ENCODE measurements at regions not wholly inside any gene's neighbourhood (a gene's known extent, or its start where the extent isn't known, plus 50 kb on each side); places are given as distances from the start of the nearest gene placed in this dataset.

DNA sequence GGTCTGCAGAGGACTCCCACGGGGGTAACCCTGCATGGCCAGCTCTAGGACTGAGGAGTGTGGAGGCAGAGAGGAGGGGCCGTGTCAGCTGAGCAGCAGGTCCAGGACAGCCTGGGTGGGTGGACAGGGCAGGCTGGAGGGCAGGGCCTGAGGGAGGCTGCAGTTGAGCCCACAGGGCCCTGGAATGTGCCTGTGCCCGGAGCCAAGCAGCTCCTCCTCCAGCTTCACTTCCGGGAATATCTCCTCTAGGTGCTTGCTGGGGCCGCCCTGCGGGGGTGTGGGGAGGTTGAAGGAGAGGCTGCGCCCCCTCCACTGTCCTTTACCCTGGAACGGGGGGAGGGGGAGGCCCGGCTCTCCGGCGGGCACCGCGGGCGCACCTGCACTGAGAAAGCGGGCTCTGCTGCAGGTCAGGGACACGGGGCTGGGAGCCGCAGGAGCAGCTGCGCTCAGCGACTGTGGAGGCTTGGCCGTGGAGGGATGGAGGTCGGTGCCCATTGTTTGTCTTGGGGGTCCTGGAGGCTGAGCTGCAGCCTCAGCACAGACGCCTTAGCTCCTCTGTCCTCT is 1293.2 kb downstream of the BRD1 start:
- H3K9me3 ChIP-seq (ENCODE audit: low read depth): no peaks in the 10 kb centered on the region
- H3K9ac ChIP-seq: no peak overlapping the region
- H3K4me2 ChIP-seq (ENCODE audit: unreplicated experiment): no peak overlapping the region
- H3K4me3 ChIP-seq: no peak overlapping the region
- 69 to 72% methylated on average over 20 to 22 of the region's 22 CpGs for WGBS, 2 experiments (ENCODE audit: low coverage in 1 of 2, low lambda C conversion rate in 2 of 2, missing lambda C conversion rate in 2 of 2)
- no peaks in the 10 kb centered on the region for H3K79me2 ChIP-seq (ENCODE audit: insufficient read depth)
- H3K36me3 ChIP-seq (ENCODE audit: low read depth): no peaks in the 10 kb centered on the region
- no peaks in the 10 kb centered on the region for H4K20me1 ChIP-seq (ENCODE audit: insufficient read depth)
- H3K4me1 ChIP-seq (ENCODE audit: insufficient read depth): no peaks in the 10 kb centered on the region
- in situ Hi-C loops (cut with MboI): no loop called here
- TF ChIP-seq EZH2phosphoT487 (IDR thresholded peaks at IDR 0.05; ENCODE audit: insufficient read depth, low read depth) (no peak), EZH2 (IDR thresholded peaks at IDR 0.05; ENCODE audit: insufficient read depth, poor library complexity, severe bottlenecking) (no peak)
- no peak overlapping the region for H3K27ac ChIP-seq
- no peak overlapping the region for H2AFZ ChIP-seq
- DNase-seq: no peak
- 0 out of 2 replicates have a peak, but pooled peaks cover 3% of the 10 kb centered on the region for H3K27me3 ChIP-seq (replicated peaks; ENCODE audit: insufficient read depth)
- no peaks in the 10 kb centered on the region for H3F3A ChIP-seq (ENCODE audit: insufficient read depth)
- no peaks in the 10 kb centered on the region for H3K9me2 ChIP-seq (ENCODE audit: insufficient read depth)

DNA sequence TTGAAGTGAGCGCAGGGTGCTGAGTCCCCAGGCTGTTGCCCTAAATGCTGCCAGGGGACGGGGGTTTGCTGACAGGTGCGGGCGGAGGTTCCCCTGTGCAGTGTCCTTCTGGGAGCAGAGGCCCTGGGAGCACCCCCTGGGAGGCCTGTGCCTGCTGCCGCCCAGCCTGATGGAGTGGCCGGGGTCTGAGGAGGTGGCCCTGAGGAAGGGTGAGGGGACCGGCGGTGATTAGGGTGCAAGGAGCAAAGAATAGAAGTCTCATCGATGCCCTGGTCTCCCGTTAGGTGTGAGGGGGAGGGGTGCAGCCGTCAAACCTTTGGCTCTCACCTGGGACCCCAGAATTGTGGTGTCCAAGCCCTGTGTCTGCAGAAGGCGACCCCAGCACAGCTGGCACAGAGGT is 1294.7 kb downstream of the BRD1 start:
- Histone ChIP-seq H3K27ac (no peak overlapping the region), H3K27me3 (replicated peaks; ENCODE audit: insufficient read depth) (no peaks in the 10 kb centered on the region), H3K79me2 (ENCODE audit: insufficient read depth) (no peaks in the 10 kb centered on the region), H4K20me1 (ENCODE audit: insufficient read depth) (no peaks in the 10 kb centered on the region), H3K9ac (no peak overlapping the region), H2AFZ (no peak overlapping the region), H3K9me2 (ENCODE audit: insufficient read depth) (no peaks in the 10 kb centered on the region), H3K4me1 (ENCODE audit: insufficient read depth) (no peaks in the 10 kb centered on the region), H3K9me3 (ENCODE audit: low read depth) (no peaks in the 10 kb centered on the region), H3K36me3 (ENCODE audit: low read depth) (no peaks in the 10 kb centered on the region), H3K4me2 (ENCODE audit: unreplicated experiment) (no peak overlapping the region), H3F3A (ENCODE audit: insufficient read depth) (no peaks in the 10 kb centered on the region), H3K4me3 (no peak overlapping the region)
- in situ Hi-C loops (cut with MboI): no loop called here
- TF ChIP-seq EZH2phosphoT487 (IDR thresholded peaks at IDR 0.05; ENCODE audit: insufficient read depth, low read depth): no peak
- TF ChIP-seq EZH2 (IDR thresholded peaks at IDR 0.05; ENCODE audit: insufficient read depth, poor library complexity, severe bottlenecking): no peak
- 69% methylated on average over 11 to 12 of the region's 12 CpGs for WGBS, 2 experiments (ENCODE audit: low coverage in 1 of 2, low lambda C conversion rate in 2 of 2, missing lambda C conversion rate in 2 of 2)
- DNase-seq: no peak

DNA sequence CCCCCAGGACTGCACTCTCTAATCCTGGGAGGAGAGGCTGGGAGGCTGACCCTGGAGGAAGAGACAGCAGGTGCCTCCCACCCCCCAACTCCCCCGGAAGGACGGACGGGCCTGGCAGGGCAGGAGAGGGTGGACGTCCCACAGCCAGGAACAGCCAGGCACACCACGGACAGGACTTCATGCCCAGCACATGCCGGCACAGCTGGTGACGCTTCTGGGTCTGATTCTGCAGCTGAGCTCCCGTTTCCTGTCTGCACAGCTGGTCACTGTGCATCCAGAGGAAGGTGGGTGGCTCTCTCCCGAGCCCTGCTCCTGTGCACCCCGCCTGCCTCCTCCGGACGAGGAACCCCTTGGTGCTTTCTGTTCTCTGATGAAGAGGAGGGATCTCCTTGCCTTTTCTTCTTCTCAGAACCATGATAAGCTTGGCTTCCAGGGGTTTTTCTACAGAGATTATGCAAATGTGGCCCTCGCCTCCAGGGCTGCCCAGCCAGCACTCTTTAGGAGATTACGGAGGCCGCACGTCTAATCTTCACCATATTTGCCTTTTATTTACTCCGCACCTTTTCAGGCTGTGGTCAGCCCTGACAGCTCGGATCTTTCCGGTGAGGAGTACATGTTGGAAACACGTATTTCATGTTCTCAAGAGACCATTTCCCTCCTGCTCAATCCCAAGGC is 1295.8 kb downstream of the BRD1 start:
- Histone ChIP-seq H3K27ac (no peak overlapping the region), H2AFZ (no peak overlapping the region), H3K36me3 (ENCODE audit: low read depth) (no peaks in the 10 kb centered on the region), H3K4me3 (no peak overlapping the region), H3K9me2 (ENCODE audit: insufficient read depth) (no peaks in the 10 kb centered on the region), H4K20me1 (ENCODE audit: insufficient read depth) (no peaks in the 10 kb centered on the region), H3K27me3 (replicated peaks; ENCODE audit: insufficient read depth) (no peaks in the 10 kb centered on the region), H3K4me2 (ENCODE audit: unreplicated experiment) (no peak overlapping the region), H3F3A (ENCODE audit: insufficient read depth) (no peaks in the 10 kb centered on the region), H3K9ac (no peak overlapping the region), H3K9me3 (ENCODE audit: low read depth) (no peaks in the 10 kb centered on the region), H3K4me1 (ENCODE audit: insufficient read depth) (no peaks in the 10 kb centered on the region), H3K79me2 (ENCODE audit: insufficient read depth) (no peaks in the 10 kb centered on the region)
- 58 to 60% methylated on average over 20 of the region's 20 CpGs for WGBS, 2 experiments (ENCODE audit: low coverage in 1 of 2, low lambda C conversion rate in 2 of 2, missing lambda C conversion rate in 2 of 2)
- in situ Hi-C loops (cut with MboI): no loop called here
- TF ChIP-seq EZH2 (IDR thresholded peaks at IDR 0.05; ENCODE audit: insufficient read depth, poor library complexity, severe bottlenecking) (no peak), EZH2phosphoT487 (IDR thresholded peaks at IDR 0.05; ENCODE audit: insufficient read depth, low read depth) (no peak)
- DNase-seq: no peak

DNA sequence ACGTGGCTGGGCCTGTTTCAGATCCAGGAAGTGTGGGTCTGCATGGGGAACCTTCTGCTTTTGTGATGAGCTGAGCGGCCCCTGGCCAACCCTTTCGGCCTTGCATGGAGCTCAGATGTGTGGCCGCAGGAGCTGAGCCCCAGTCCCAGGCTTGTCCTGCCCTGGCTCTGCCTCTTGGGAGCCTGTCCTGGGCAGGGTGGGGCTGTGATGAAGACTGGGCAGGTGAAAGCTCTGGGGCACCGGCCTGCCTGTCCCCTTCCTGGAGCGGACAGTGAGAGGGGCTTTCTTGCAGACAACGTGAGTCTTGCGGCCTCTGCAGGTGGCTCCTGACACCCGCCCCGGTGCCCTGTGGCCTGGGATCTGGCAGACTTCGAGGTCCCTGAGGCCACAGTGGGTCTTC is 1296.6 kb downstream of the BRD1 start:
- no peaks in the 10 kb centered on the region for H3K9me2 ChIP-seq (ENCODE audit: insufficient read depth)
- TF ChIP-seq EZH2 (IDR thresholded peaks at IDR 0.05; ENCODE audit: insufficient read depth, poor library complexity, severe bottlenecking) (no peak), EZH2phosphoT487 (IDR thresholded peaks at IDR 0.05; ENCODE audit: insufficient read depth, low read depth) (no peak)
- H4K20me1 ChIP-seq (ENCODE audit: insufficient read depth): no peaks in the 10 kb centered on the region
- H3F3A ChIP-seq (ENCODE audit: insufficient read depth): no peaks in the 10 kb centered on the region
- H3K4me2 ChIP-seq (ENCODE audit: unreplicated experiment): no peak overlapping the region
- 59 to 70% methylated on average over 11 of the region's 11 CpGs for WGBS, 2 experiments (ENCODE audit: low coverage in 1 of 2, low lambda C conversion rate in 2 of 2, missing lambda C conversion rate in 2 of 2)
- no peaks in the 10 kb centered on the region for H3K9me3 ChIP-seq (ENCODE audit: low read depth)
- DNase-seq: no peak
- in situ Hi-C loops (cut with MboI): no loop called here
- H3K4me1 ChIP-seq (ENCODE audit: insufficient read depth): no peaks in the 10 kb centered on the region
- no peaks in the 10 kb centered on the region for H3K36me3 ChIP-seq (ENCODE audit: low read depth)
- H3K27me3 ChIP-seq (replicated peaks; ENCODE audit: insufficient read depth): no peaks in the 10 kb centered on the region
- no peak overlapping the region for H3K27ac ChIP-seq
- no peak overlapping the region for H2AFZ ChIP-seq
- H3K4me3 ChIP-seq: no peak overlapping the region
- H3K79me2 ChIP-seq (ENCODE audit: insufficient read depth): no peaks in the 10 kb centered on the region
- H3K9ac ChIP-seq: no peak overlapping the region
